Vagina (tissue), 2 donors: ENCODE measurements at regions not wholly inside any gene's neighbourhood (a gene's known extent, or its start where the extent isn't known, plus 50 kb on each side); places are given as distances from the start of the nearest gene placed in this dataset.

Experiments
- POLR2A ChIP-seq, 2 donors: fragments of 450-650 bp; IDR thresholded peaks; one replicate each; pipeline ENCODE4 v1.6.1; 2017; ENCODE audit warnings: antibody characterized with exemption in 2 of 2, mild to moderate bottlenecking in 2 of 2, moderate library complexity in 2 of 2
- POLR2AphosphoS5 ChIP-seq, 2 donors: sonication (generic); formaldehyde crosslinking; IDR thresholded peaks; one replicate each; pipeline ENCODE4 v1.9.0; 2017; ENCODE audit warnings: antibody characterized with exemption in 2 of 2, mild to moderate bottlenecking in 2 of 2, low read depth in 1 of 2; ENCODE audit not compliant: insufficient read depth in 1 of 2
- TF ChIP-seq, protein P1 (sequence below), 3 experiments: fragments of 450-650 bp in 2 of 3; fragments of 200-600 bp in 1 of 3; sonication (generic) in 1 of 3; IDR thresholded peaks; one replicate each; pipeline ENCODE4 v1.5.1; 2017 to 2019; ENCODE audit warnings: antibody characterized with exemption in 3 of 3, mild to moderate bottlenecking in 2 of 3, moderate library complexity in 2 of 3

DNA sequence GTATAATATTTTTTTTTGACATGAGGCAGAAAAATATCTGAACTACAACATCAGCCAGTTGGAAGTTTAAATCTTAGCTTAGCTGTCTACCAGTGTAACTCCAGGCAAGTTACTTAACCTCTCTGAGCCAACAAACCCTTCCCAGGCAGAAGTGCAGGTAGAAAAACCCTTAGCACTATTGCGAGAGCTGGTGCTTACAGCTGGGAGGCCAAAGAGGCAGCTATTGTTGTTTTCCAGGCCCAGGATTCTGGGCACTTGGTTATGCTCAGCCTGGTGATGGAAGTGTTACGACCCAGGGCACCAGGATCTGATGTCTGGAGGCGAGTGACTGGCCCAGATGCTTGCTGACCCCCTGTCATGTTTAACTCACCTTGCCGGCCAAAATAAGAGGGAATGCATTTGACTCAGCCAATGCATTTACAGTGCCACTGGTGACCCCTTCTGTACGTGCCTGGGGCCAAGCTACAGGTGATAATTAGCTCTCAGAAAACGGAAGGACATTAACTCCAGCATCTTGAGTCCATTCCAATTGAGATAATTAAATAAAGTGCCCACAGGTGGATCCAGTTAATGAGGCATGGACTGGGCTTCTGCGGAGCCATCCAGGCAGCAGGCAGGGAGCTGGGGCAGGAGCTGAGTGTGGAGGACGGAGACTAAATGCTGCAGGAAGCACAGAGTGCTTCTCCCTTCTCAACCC, 126.5 kb upstream of the HABP2 start:
- TF ChIP-seq, protein P1, sequence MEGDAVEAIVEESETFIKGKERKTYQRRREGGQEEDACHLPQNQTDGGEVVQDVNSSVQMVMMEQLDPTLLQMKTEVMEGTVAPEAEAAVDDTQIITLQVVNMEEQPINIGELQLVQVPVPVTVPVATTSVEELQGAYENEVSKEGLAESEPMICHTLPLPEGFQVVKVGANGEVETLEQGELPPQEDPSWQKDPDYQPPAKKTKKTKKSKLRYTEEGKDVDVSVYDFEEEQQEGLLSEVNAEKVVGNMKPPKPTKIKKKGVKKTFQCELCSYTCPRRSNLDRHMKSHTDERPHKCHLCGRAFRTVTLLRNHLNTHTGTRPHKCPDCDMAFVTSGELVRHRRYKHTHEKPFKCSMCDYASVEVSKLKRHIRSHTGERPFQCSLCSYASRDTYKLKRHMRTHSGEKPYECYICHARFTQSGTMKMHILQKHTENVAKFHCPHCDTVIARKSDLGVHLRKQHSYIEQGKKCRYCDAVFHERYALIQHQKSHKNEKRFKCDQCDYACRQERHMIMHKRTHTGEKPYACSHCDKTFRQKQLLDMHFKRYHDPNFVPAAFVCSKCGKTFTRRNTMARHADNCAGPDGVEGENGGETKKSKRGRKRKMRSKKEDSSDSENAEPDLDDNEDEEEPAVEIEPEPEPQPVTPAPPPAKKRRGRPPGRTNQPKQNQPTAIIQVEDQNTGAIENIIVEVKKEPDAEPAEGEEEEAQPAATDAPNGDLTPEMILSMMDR (IDR thresholded peaks at IDR 0.05), result no peak
- TF ChIP-seq POLR2A (IDR thresholded peaks at IDR 0.05) (no peak), POLR2AphosphoS5 (IDR thresholded peaks at IDR 0.05; ENCODE audit: insufficient read depth in 1 of 2, low read depth in 1 of 2) (no peak)
